SK-MEL-5 (cell line): ENCODE measurements at regions not wholly inside any gene's neighbourhood (a gene's known extent, or its start where the extent isn't known, plus 50 kb on each side); places are given as distances from the start of the nearest gene placed in this dataset.
"Not testable (repeated sequence)": the region's sequence is repeated elsewhere in the genome, so short reads cannot be mapped to it uniquely, and the experiment has no call there.

ENCODE experiments used
- DNase-seq: peaks from one replicate; pipeline ENCODE4 v3.0.0-alpha.2; 2016; ENCODE audit warnings: low read depth, low spot score
- in situ Hi-C: cut with HindIII; loops from 2 replicates; pipeline ENCODE4 v1.10.0; 2016; ENCODE audit warnings: low sequenced_read_pairs, high pct_unique_total_duplicates, low pct_unique_long_range_greater_than_20kb

GRCh38 chr10:8168836-8169235 is 114.3 kb downstream of the GATA3 start:
- DNase-seq: no peak
- in situ Hi-C loops: no loop called here

GRCh38 chr10:8171008-8171407 is 116.5 kb downstream of the GATA3 start:
- DNase-seq: no peak
- in situ Hi-C loops: no loop called here

- in situ Hi-C loops: no loop called here
- no peak for DNase-seq
These were observed 118.1 kb downstream of the GATA3 start for GRCh38 chr10:8172604-8173003.

- no peak for DNase-seq
These were observed 118.9 kb downstream of the GATA3 start for GRCh38 chr10:8173243-8173865.

GRCh38 chr10:8173866-8174243 is 119.4 kb downstream of the GATA3 start:
- no peak for DNase-seq
- in situ Hi-C loops: no loop called here

More at GRCh38 chr10:8173243-8173865, 118.9 kb downstream of the GATA3 start:
- in situ Hi-C loops: no loop called here

GRCh38 chr10:8174762-8175161 is 120.3 kb downstream of the GATA3 start:
- DNase-seq: peak; percentile 1
- in situ Hi-C loops: no loop called here

- in situ Hi-C loops, DNase-seq: not testable (repeated sequence)
These were observed 123.0 kb downstream of the GATA3 start for GRCh38 chr10:8177526-8177925.

GRCh38 chr10:8179773-8180172 is 125.3 kb downstream of the GATA3 start:
- in situ Hi-C loops, DNase-seq: not testable (repeated sequence)

GRCh38 chr10:8180360-8181109 is 126.0 kb downstream of the GATA3 start:
- in situ Hi-C loops: no loop called here
- no peak for DNase-seq

- in situ Hi-C loops: no loop called here
These were observed 127.1 kb downstream of the GATA3 start for GRCh38 chr10:8181496-8182157.

GRCh38 chr10:8182806-8183205 is 128.3 kb downstream of the GATA3 start:
- DNase-seq: no peak
- in situ Hi-C loops: no loop called here

More at GRCh38 chr10:8181496-8182157, 127.1 kb downstream of the GATA3 start:
- no peak for DNase-seq

- DNase-seq: no peak
These were observed 128.8 kb downstream of the GATA3 start for GRCh38 chr10:8183241-8183704.

GRCh38 chr10:8187171-8187666 is 132.7 kb downstream of the GATA3 start:
- DNase-seq: no peak
- in situ Hi-C loops: no loop called here

More at GRCh38 chr10:8183241-8183704, 128.8 kb downstream of the GATA3 start:
- in situ Hi-C loops: no loop called here

GRCh38 chr10:8189458-8189857 is 135.0 kb downstream of the GATA3 start:
- in situ Hi-C loops: no loop called here
- DNase-seq: no peak

GRCh38 chr10:8192301-8192700 is 137.8 kb downstream of the GATA3 start:
- no peak for DNase-seq
- in situ Hi-C loops: no loop called here

GRCh38 chr10:8193546-8193945 is 139.1 kb downstream of the GATA3 start:
- DNase-seq: no peak
- in situ Hi-C loops: no loop called here

GRCh38 chr10:8194050-8194449 is 139.6 kb downstream of the GATA3 start:
- DNase-seq: no peak
- in situ Hi-C loops: no loop called here

GRCh38 chr10:8206882-8207281 is 152.4 kb downstream of the GATA3 start:
- DNase-seq: no peak
- in situ Hi-C loops: no loop called here
